GM23338 (cell line): ENCODE measurements at regions not wholly inside any gene's neighbourhood (a gene's known extent, or its start where the extent isn't known, plus 50 kb on each side); places are given as distances from the start of the nearest gene placed in this dataset.

Source experiments
- ATAC-seq: fragments of 200-7000 bp; cut with Tn5 transposase; 3 replicates; pipeline ENCODE4 v1.9.1; 2020
- DNase-seq: peaks from one replicate; pipeline ENCODE4 v3.0.0-alpha.2; 2015; ENCODE audit warnings: low spot score
- H2AFZ ChIP-seq: fragments of 200-600 bp; sonication (generic); 2 replicates; pipeline ENCODE4 v1.8.0; 2016; ENCODE audit warnings: antibody characterized with exemption, mild to moderate bottlenecking, moderate library complexity
- H3F3A ChIP-seq: fragments of 200-600 bp; sonication (generic); replicated peaks from 2 replicates; pipeline ENCODE4 v1.8.0; 2017; ENCODE audit warnings: antibody characterized with exemption, mixed run types, low read depth
- H3K27ac ChIP-seq: fragments of 200-600 bp; sonication (generic); 2 replicates; pipeline ENCODE4 v1.6.1; 2016; ENCODE audit warnings: low read depth
- H3K27me3 ChIP-seq: fragments of 200-600 bp; sonication (generic); 2 replicates; pipeline ENCODE4 v1.8.0; 2016; ENCODE audit warnings: mild to moderate bottlenecking, mixed run types, moderate library complexity; ENCODE audit not compliant: insufficient read depth
- H3K36me3 ChIP-seq: fragments of 200-600 bp; sonication (generic); 2 replicates; pipeline ENCODE4 v1.8.0; 2016; ENCODE audit warnings: mild to moderate bottlenecking; ENCODE audit not compliant: insufficient read depth
- H3K4me1 ChIP-seq: fragments of 200-600 bp; sonication (generic); 2 replicates; pipeline ENCODE4 v1.8.0; 2016; ENCODE audit warnings: mild to moderate bottlenecking, moderate library complexity; ENCODE audit not compliant: insufficient read depth
- H3K4me2 ChIP-seq: fragments of 200-600 bp; sonication (generic); 2 replicates; pipeline ENCODE4 v1.7.1; 2017; ENCODE audit warnings: mixed run types
- H3K4me3 ChIP-seq: fragments of 200-600 bp; sonication (generic); 2 replicates; pipeline ENCODE4 v1.6.1; 2016; ENCODE audit warnings: mixed run types
- H3K79me2 ChIP-seq: fragments of 200-600 bp; sonication (generic); replicated peaks from 2 replicates; pipeline ENCODE4 v1.8.0; 2017; ENCODE audit warnings: mild to moderate bottlenecking; ENCODE audit not compliant: insufficient read depth
- H3K9me2 ChIP-seq: fragments of 200-600 bp; sonication (generic); 2 replicates; pipeline ENCODE4 v1.8.0; 2017; ENCODE audit not compliant: insufficient read depth
- H4K20me1 ChIP-seq: fragments of 200-600 bp; sonication (generic); replicated peaks from 2 replicates; pipeline ENCODE4 v1.8.0; 2017; ENCODE audit warnings: mild to moderate bottlenecking; ENCODE audit not compliant: insufficient read depth
- H3K27ac Mint-ChIP-seq: 2 replicates; pipeline ENCODE4 v1.8.0; 2020; ENCODE audit warnings: inconsistent platforms, mild to moderate bottlenecking, moderate library complexity, mixed read lengths
- H3K27me3 Mint-ChIP-seq: 3 replicates; pipeline ENCODE4 v1.8.0; 2022; ENCODE audit warnings: low read depth, mild to moderate bottlenecking, moderate library complexity, mixed read lengths, inconsistent platforms; ENCODE audit not compliant: insufficient read depth, poor library complexity
- H3K36me3 Mint-ChIP-seq: 3 replicates; pipeline ENCODE4 v1.8.0; 2021; ENCODE audit warnings: low read depth, mild to moderate bottlenecking, inconsistent platforms, moderate library complexity, mixed read lengths
- H3K4me1 Mint-ChIP-seq: 3 replicates; pipeline ENCODE4 v1.8.0; 2020; ENCODE audit warnings: mild to moderate bottlenecking, inconsistent platforms, mixed read lengths
- H3K4me3 Mint-ChIP-seq: 3 replicates; pipeline ENCODE4 v1.8.0; 2021; ENCODE audit warnings: moderate library complexity, mild to moderate bottlenecking, inconsistent platforms, mixed read lengths
- H3K9me3 Mint-ChIP-seq: 3 replicates; pipeline ENCODE4 v1.8.0; 2020; ENCODE audit warnings: moderate library complexity, mild to moderate bottlenecking, inconsistent platforms, mixed read lengths
- CREB1 ChIP-seq: fragments of 250-450 bp; sonication (Bioruptor Pico); IDR thresholded peaks from 2 replicates; pipeline ENCODE4 v1.5.0; 2020; ENCODE audit warnings: low read depth, mild to moderate bottlenecking, moderate library complexity
- CTCF ChIP-seq, 2 experiments: fragments of 200-600 bp in 1 of 2; sonication (generic) in 1 of 2; conservative IDR thresholded peaks; 2 replicates each; pipeline versions ENCODE4 v1.5.1 to v1.6.1; 2016 to 2017; ENCODE audit warnings: antibody characterized with exemption in 2 of 2, low read depth in 2 of 2, mild to moderate bottlenecking in 2 of 2, moderate library complexity in 1 of 2
- ETS1 ChIP-seq: IDR thresholded peaks from 2 replicates; pipeline ENCODE4 v1.6.1; 2016; ENCODE audit warnings: antibody characterized with exemption
- EZH2 ChIP-seq: fragments of 200-600 bp; sonication (generic); IDR thresholded peaks from one replicate; pipeline ENCODE4 v1.8.0; 2017; ENCODE audit warnings: antibody characterized with exemption, mild to moderate bottlenecking, low read depth; ENCODE audit not compliant: unreplicated experiment
- EZH2phosphoT487 ChIP-seq: fragments of 200-600 bp; sonication (generic); IDR thresholded peaks from one replicate; pipeline ENCODE4 v1.8.1; 2018; ENCODE audit warnings: antibody characterized with exemption; ENCODE audit not compliant: unreplicated experiment
- JUNB ChIP-seq: IDR thresholded peaks from one replicate; pipeline ENCODE4 v1.6.1; 2016; ENCODE audit warnings: antibody characterized with exemption; ENCODE audit not compliant: unreplicated experiment
- NANOG ChIP-seq: IDR thresholded peaks from 2 replicates; pipeline ENCODE4 v1.6.1; 2016; ENCODE audit warnings: antibody characterized with exemption, borderline replicate concordance
- POLR2AphosphoS5 ChIP-seq: IDR thresholded peaks from 2 replicates; pipeline ENCODE4 v1.6.1; 2016; ENCODE audit warnings: antibody characterized with exemption, low read depth
- REST ChIP-seq: IDR thresholded peaks from one replicate; pipeline ENCODE4 v1.6.1; 2018; ENCODE audit warnings: antibody characterized with exemption; ENCODE audit not compliant: unreplicated experiment
- STAT1 ChIP-seq: IDR thresholded peaks from one replicate; pipeline ENCODE4 v1.6.1; 2016; ENCODE audit warnings: antibody characterized with exemption; ENCODE audit not compliant: unreplicated experiment
- ZNF114 ChIP-seq: fragments of 250-450 bp; sonication (Bioruptor Pico); IDR thresholded peaks from 2 replicates; pipeline ENCODE4 v1.5.0; 2020; ENCODE audit warnings: mild to moderate bottlenecking, moderate library complexity
- ZNF331 ChIP-seq: fragments of 250-450 bp; sonication (Bioruptor Pico); IDR thresholded peaks from 2 replicates; pipeline ENCODE4 v1.5.0; 2020; ENCODE audit warnings: low read depth, mild to moderate bottlenecking, moderate library complexity
- ZNF462 ChIP-seq: fragments of 250-450 bp; sonication (Bioruptor Pico); IDR thresholded peaks from 2 replicates; pipeline ENCODE4 v1.5.0; 2020; ENCODE audit warnings: mild to moderate bottlenecking, moderate library complexity

GRCh38 chr6:77401231-77401630 is 62.1 kb downstream of the HTR1B start:
- DNase-seq (no peak), ATAC-seq (no peak)
- Mint-ChIP-seq H3K27ac (no peak overlapping the region), H3K36me3 (no peaks in the 10 kb centered on the region), H3K4me3 (no peak overlapping the region), H3K27me3 (no peaks in the 10 kb centered on the region), H3K9me3 (no peaks in the 10 kb centered on the region), H3K4me1 (peaks cover 11% of the 10 kb centered on the region; the same call in 2 of the 3 replicates)
- Histone ChIP-seq H2AFZ (no peak overlapping the region), H3K79me2 (no peaks in the 10 kb centered on the region), H3K9me2 (no peaks in the 10 kb centered on the region), H3K27ac (no peak overlapping the region), H3K4me1 (peaks cover 13% of the 10 kb centered on the region), H3F3A (no peaks in the 10 kb centered on the region), H3K36me3 (no peaks in the 10 kb centered on the region), H4K20me1 (no peaks in the 10 kb centered on the region), H3K4me2 (no peak overlapping the region), H3K4me3 (no peak overlapping the region), H3K27me3 (no peaks in the 10 kb centered on the region)
- no peak for TF ChIP-seq ZNF331 (CRISPR knock-in tag)
- TF ChIP-seq CREB1 (CRISPR knock-in tag): no peak
- no peak for TF ChIP-seq STAT1
- TF ChIP-seq ZNF114 (CRISPR knock-in tag): no peak
- no peak for TF ChIP-seq ZNF462
- TF ChIP-seq REST: no peak
- no peak for TF ChIP-seq NANOG
- no peak for TF ChIP-seq CTCF (conservative IDR thresholded peaks at IDR 0.05; ENCODE audit: low read depth in 2 of 2)
- TF ChIP-seq EZH2phosphoT487: no peak
- no peak for TF ChIP-seq ETS1
- no peak for TF ChIP-seq EZH2
- no peak for TF ChIP-seq JUNB
- TF ChIP-seq POLR2AphosphoS5: no peak
